LoVo (cell line): ENCODE measurements at regions not wholly inside any gene's neighbourhood (a gene's known extent, or its start where the extent isn't known, plus 50 kb on each side); places are given as distances from the start of the nearest gene placed in this dataset.
A peak's percentile ranks its signal among the peaks of the same experiment; 100 is the strongest.

Experiments
- DNase-seq: peaks from one replicate; pipeline ENCODE4 v3.0.0-alpha.2; 2016; ENCODE audit warnings: low spot score

DNA sequence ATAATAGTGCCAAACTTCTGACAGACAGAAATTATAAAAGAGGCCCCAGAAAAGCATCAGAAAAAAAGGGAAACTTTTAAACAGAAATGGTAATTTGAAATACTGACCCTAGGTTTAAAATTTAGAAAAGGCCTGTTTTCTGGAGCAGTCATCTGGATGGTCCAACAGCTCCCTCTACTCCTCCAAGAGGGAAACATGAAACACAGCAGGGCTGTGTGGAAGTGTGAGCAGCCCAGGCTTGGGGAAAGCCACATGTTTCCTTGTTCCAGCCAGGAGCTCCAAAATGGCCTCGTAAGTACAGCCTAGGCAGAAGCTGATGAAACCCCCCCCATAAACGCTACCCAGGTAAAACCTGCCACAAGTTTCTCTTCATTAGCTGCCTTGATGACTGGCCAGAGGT is 499.3 kb upstream of the ADAMTS16 start:
- no peak for DNase-seq

DNA sequence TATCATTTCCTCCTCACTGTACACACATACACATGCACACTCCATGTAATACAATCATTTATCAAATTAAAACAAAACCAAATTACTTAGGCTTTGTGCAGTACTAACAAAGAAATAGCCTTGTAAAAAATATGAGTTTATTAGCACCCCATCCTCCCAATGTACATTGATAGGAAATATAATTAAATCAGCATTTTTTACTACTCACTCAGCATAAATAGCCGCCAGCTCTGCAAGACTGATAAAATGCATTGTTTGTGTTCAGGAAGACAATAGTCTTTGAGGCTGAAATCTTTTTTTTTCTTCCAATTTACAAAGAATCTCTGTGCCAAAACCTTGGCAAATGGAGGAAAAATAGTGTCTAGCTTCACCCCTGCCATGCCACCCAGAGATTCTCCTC is 497.6 kb upstream of the ADAMTS16 start:
- no peak for DNase-seq

DNA sequence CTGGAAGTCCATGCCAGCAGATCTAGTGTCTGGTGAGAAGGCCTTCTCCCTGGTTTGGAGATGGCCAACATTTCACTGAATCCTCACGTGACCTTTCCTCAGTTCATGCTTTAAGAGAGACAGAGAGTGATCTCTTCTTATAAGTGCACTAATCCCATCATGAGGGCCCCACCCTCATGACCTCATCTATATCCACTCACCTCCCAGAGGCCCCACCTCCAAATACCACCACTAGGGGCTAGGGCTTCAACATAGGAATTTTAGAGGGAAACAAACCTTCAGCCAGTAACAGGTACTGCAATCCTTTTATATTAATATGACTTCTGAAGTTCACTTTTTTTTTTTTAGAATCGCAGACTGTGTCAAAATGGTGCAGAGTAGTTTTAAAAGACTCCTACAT is 496.9 kb upstream of the ADAMTS16 start:
- no peak for DNase-seq

DNA sequence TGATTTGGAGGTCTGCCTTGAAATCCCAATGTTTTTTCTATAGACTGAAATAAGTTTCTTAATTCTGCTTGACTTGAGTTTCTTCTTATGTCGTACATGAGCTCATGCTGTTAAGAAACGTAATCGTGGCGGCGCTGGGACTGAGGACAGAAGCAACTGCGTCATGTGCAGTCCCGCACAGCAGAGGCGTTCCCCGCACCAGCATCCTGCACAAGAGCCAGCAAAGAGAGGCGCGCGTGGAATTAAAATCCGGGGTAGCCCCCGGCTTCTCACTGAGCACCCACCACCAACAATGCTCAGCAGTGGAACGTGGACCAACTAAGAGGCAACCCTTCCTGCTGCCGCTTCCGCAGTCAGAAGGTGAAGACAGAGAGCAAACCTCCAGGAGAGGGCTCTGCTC is 496.2 kb upstream of the ADAMTS16 start:
- no peak for DNase-seq

DNA sequence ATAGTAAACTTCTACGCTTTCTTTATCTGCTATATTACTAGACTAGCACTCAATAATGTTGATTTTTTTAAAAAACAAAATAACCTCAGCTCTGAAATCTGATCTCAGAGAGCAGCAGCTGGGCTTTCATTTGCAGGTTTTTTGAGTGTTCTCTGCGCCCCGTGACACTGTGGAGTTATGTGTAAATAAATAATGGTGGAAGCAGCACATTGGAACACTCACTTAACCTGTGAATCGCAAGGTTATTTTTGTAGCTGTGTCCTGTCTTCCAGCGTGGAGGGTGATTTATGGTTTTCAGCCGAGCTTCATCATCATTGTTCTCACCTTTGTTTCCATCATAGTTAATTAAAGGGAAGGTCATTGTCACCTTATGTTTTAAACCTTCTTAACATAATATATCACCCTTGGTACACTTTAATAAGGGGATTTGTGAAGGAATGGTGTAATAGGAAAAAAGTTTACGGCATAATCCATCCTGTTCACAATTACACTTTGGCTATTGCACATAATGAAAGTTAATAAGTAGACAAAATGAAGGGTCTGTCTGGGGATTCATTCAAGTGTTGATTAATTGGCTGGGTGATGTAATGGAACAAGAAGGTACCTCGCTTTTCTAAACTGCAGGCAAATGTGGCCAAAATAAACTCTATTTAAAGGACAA is 493.3 kb upstream of the ADAMTS16 start:
- no peak for DNase-seq

DNA sequence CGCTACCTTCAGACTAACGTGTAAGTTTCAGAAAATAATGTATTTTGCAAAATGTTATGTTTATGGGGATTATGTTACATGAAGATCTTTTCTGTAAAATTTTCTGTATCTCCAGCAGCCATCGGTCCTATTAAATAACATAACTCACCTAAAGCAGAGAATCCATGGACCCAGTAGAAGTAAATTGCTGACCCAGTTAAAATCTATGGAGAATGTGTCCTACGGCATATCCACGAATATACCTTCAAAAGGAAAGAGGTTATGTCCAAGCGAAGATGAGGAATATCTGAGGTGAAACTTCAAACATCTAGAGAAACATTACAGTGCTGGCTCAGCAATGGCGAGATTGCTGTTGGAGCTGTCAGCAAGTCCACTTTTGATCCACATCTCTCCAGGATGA is 492.2 kb upstream of the ADAMTS16 start:
- DNase-seq = no peak

DNA sequence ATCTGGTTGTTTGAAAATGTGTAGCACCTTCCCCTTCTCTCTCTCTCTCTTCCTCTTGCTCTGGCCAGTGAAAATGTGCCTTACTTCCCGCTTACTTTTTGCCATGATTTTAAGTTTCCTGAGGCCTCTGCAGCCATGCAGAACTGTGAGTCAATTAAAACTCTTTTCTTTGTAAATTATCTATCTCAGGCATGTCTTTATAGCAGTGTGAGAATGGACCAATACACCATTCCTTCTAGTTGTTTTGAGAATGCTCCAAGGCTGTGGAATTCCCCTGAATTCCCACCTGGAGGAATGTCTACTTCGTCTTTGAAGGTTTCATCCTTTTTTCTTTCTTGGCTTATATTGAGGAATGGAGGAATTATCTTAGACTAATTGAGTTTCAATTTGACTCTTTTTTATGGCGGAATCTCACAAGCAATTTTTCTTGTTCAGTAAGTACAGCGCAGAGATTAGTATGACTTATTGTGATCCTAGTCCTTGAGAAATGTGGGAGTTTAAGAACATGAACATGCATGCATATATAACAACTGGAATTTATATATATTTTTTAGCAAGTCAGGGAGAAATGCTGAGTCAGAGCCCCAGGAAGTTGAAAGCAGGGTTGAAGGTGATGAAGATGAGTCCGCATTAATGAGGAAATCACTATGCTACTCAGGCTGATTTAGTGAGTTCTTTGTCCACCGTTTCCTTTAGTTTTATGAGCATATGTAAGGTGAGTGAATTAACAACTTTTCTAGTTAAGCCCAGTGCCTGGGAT is 488.1 kb upstream of the ADAMTS16 start:
- DNase-seq = no peak

DNA sequence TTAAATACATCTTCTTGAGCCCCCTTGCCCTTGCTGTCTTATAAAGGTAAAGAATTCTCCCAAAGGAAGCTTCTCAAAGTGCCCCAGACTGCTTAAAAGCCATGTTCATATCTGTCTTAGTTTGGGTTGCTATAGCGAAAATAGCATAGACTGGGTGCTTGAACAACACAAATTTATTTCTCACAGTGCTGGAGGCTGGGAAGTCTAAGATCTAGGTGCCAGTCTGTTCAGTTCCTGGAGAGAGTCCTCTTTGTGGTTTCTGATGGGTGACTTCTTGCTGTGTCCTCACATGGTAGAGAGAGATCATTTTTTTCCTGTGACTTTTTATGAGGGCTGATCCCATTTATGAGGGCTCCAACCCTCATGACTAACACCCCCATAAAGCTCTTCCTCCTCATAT is 486.7 kb upstream of the ADAMTS16 start:
- DNase-seq = no peak

DNA sequence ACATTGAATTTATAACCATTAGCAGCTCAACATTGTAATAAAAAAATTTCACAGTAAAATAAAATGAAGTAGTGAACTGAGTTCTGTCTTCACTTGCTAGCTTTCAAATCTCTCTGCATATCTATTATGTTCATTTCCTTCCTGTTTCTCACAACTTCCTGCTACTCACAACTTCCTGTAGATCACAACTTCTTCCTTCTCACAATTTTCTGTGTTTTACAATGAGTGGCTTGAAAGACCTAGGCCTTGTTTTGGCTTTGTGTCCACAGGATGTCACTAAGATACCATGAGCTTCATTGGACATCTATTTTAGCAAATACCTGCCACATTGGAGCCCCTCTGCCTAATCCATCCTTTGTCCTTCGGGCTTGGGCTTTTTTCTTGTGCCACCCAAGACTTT is 480.3 kb upstream of the ADAMTS16 start:
- DNase-seq = no peak

DNA sequence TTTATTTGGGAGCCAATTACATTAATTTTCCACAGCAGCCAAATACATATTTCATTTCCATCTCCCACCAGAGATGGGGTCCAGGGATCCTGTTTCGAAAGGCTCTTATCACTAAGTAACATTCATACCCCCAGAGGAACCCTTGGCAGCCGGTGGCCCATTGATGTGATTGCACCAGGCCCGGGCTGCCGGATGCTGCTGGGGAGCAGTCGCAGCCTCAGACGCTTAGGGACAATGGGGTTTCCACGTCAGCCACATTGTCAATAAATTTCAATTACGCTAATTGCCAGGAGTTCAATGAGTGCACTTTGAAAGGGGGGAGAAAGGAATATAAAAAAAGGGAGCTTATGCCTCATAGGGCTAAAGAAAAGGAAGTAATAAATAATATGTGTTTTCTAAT is 478.8 kb upstream of the ADAMTS16 start:
- no peak for DNase-seq

DNA sequence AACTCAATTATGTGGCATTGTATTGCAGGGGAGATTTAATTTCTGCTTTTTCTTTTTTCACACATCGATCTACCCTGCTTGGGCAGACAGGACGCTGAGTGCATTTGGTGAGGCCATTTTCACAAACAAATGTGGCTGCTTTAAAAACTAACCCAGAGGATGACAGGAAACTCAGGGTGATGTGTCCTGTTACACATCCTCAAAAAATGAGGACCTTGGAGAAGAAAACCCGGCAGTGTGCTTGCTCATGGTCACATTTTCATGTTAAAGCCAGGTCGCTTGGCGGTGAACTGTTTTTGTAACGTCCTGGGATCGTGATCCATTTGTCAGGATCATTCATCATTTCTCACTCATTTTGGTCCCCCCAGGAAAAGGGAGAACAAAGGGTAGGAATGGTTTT is 478.3 kb upstream of the ADAMTS16 start:
- no peak for DNase-seq

DNA sequence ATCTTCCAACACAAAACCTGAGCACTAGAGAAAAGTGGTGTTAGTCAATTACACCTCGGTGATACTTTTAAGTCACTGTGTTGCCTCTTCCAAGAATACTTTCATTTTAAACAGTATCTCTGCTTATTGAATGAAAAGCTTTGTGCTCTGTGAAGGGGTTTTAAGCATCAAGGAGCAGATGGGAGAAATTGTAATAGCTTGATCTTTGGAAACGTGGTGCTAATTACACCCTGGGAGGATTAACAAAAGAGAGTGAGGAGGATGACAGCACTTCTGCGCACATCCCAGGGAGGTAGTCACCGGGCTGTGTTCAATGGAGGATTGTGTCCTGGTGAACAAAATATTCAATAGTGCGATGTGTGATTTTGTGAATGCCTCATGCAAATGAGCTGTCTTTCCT is 477.4 kb upstream of the ADAMTS16 start:
- no peak for DNase-seq

DNA sequence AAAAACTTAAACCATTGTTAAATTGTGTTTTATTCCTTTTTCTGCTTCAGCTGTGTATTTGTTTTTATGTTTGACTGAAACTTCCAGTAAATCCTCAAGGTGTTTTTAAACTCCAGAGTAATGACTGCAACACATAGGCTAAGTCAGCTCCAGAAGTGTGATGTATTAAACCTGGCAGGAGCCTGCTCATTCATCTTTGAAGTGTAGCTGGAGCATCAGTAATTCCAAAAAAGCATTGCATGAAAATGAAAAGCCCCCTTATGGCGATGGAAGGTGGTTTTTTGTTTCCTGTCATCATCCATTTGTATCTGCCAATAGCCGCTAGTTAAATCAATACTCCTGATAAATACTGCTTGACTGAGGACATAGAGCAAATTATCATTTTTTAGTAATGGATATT is 474.2 kb upstream of the ADAMTS16 start:
- DNase-seq = no peak

DNA sequence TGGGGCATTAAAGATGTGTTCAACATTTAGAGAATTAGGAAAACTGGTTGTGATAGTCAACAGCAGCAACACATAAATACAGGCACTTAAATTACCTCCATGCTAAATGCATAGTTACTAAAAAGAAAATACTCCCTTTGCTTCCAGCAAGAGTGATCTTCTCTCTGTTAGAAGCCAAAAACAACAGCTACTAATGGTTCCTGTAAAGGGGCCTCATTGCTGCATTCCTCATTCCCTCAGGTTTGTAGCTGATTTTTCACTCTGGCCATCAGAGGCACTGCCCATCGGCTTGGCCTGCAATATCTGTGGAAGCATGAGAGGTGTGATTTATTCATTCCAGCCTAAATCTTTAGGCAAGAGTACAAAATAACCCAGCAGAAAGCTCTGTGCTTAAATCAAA is 466.0 kb upstream of the ADAMTS16 start:
- no peak for DNase-seq

DNA sequence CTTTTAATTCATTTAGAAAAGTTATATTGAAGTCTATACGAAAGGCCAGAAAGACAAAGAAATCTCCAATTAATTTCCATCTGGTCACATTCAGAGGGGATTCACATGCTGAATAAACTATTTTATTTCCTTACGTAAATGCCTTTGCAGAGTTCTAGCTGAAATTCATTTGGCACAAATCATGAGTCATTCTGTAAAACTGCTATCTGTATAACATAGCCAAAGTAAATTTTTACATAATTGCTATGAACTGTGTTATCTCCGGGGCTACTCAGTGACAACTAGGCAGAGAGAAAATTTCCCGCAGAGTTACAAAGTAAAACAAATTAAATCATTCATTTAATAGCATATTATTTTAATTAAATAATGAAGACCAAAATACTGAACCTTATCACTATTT is 463.2 kb upstream of the ADAMTS16 start:
- no peak for DNase-seq

DNA sequence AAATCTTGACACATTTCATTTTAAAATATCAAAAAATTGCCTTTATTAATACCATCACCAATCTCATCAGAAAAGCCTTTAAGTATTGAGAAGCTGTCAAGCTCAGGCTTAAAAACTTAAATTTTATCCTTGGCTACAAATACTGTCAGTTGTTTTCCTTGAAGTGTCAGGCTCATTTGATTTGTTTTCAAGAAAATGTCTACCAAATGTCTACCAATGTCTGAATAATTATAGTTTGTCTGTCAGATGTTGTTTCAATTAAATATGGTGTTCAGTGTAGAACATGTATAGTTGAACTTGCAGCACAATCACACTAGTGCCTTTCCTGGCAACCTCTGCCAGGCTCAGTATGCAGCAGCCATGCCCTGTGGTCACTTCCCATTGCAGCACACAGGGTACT is 455.2 kb upstream of the ADAMTS16 start:
- DNase-seq = no peak

DNA sequence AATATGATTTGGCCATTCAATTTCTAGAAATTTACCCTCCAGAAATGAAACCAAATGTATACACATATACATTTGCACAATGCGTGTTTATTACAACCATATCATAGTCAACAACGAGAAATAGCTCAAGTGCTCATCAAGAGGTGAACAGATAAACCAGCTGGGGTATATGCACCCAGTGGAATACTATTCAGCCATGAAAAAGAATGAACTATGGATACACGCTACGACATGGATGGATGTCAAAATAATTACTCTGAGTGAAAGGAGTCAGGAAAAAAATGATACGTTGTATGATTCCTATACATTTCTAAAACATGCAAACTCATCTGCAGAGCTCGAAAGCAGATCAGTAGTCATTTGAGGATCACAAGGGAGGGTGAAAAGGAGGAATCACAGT is 441.5 kb upstream of the ADAMTS16 start:
- no peak for DNase-seq

DNA sequence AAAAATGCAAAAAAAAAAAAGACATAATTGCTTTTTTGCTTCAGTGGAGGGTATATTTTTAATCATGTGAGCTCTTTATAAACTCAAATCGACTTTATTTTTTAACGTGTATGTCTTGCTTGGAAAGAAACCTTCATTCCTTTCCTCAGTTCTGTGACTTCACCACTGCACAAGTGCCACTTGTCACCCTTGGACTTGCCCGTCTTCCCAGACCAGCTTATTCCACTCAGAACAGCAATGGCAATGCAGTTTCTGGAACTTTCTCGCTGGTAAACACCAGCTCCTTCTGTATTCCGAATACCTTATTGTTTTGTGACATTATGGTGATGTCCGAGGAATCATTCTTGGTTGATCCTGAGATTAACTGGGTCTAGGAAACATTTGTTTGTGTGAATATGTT is 440.5 kb upstream of the ADAMTS16 start:
- no peak for DNase-seq

DNA sequence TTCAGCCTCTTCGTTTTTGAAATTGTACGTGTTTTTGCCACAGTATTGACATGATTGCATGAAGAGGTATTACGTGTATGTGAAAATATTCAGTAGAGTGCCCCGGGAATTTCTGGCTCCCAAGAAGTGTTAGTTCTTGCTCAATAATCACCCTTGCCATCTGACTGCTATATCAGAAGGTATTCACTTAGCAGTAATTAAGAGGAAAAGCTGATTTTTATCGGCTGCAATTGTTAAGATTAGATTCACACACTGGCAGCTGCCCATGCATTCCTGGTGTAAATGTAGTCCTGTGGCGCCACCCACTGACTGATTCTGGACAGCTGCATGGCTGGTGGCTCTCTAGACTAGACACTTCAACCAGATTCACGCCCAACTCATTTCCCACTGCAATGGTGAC is 440.1 kb upstream of the ADAMTS16 start:
- DNase-seq = peak; percentile 32

DNA sequence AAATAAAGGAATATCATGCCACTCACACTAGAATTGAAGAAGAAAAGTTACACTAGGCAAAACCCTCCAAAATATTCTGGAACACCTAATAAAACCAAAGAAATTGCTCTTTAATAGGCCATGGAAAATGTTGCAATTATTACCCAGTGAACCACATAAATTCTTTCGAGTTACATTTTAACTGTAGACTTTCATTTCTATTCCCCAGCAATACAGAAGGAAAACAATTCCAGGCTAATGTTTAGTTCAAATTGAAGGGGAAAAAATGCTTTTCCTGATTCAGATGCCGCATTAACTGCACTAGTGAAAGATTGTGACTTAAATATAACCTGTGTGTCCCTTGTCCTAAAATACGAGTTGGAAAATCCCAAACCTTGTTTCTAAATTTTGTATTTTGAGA is 439.3 kb upstream of the ADAMTS16 start:
- no peak for DNase-seq

DNA sequence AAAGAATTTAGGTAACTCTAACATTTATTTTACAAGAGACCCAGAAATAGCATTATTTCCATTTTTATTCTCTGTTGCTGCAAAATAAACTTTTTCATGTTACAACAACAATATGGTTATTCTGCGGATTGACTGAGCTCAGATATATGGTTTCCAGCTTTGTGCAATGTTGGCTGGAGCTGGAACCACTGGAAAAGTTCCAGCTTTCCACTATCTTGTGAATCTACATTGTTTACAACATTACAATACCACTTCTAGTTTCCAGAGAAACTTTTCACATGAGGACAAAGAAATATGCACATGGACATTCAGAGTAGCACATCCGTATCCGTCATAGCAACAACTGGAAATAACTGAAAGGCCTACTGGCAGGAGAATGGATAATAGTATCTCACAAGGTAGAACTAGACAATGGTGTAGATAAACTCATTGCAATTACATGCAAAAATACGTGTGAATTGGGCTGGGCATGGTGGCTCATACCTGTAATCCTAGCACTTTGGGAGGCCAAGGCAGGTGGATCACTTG is 436.1 kb upstream of the ADAMTS16 start:
- DNase-seq = no peak

DNA sequence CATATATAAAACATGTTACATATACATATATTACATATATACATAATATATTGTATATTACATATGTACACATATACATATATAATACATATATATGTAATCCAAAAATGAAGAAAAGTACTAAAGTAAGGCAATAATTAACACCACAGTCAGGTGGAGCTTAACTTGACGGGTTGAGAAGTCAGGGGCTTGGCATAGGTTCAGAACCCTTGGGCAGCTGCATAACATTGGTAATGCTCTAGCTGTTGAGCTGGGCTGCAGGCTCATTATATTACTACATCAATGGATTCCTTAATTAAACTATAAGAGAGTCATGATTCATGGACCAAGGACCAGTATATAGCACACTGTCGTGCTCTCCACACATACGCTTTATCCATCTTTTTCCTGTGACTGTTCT is 435.2 kb upstream of the ADAMTS16 start:
- no peak for DNase-seq

DNA sequence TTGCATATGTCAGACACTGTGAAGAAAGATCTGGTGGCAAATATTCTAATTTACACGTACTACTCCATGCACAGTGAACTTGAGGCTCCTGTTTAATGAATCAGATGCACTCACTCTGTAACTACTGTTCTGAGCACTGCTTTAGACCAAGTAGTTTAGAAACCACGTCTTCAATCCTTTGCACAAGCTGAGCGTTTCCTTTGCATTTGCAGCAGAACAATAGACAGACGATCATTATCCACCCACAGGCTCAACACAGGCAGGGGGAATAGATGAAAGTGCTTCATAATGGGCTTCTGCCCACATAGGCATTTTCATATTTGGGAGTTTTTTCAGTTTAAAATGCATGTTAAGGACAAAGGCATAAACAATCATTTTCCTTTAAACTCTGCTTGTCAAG is 423.3 kb upstream of the ADAMTS16 start:
- no peak for DNase-seq

DNA sequence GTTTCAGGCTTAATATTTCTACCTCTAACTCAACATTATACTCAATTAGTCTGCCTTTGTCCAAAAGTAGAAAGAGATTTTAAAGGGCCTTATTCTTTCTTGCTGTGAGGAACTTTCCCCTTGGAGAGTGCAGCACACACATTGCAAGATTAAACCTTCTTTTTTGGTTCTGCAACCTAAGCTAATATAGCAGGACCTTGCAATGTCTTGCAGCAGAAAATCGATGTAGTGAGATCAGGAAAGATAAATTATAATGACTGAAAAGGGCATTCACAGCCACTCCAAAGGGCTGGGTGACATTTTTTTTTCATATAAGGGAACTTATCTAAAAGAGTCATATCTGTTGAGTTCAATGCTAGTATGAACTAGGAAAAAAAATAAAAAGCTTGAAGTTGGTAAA is 422.7 kb upstream of the ADAMTS16 start:
- no peak for DNase-seq
